ENCODE measurements at regions not wholly inside any gene's neighbourhood (a gene's known extent, or its start where the extent isn't known, plus 50 kb on each side); places are given as distances from the start of the nearest gene placed in this dataset.
"Not testable (repeated sequence)": the region's sequence is repeated elsewhere in the genome, so short reads cannot be mapped to it uniquely, and the experiment has no call there.

DNA sequence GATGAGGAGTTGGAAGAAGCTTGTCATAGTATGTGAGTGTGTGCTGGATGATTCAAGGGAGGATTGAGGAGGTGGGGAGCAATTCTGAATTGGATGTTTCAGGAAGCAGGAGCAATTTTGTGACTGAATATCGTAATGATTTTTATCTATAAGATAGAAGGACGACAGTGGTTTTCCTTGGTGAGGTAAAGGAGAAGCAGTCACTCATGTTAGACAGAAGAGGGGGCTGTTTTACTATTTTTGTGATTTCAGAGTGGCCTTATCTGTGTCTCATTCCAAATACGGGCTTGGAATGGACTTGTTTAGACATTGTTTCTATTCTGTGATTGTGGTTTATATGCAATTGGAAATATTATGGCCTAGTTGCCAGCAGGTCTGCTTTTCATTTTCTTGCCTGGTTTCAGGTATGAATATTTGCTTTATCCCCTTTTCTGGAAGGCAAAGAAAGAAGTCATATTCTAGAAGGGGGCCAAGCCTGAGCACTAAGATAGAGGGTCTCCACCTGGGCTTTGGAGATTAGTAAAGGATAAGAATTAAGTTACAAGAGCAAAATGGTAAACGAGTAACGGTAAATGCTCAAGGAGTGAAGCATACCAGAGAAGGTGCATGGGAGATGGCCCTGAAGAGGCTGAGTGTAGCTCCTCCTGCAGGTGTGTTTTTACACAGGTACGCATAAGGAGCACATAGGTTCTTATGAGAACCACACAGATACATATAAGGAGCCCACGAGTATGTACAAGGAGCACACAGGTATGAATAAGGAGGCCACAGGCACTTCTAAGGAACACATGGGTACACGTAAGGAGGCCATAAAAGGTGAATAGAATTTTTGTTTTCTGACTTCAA is 124.6 kb upstream of the KCNAB1 start:
- Histone ChIP-seq H3K9me3 (no peaks in the 10 kb centered on the region), H3K27me3 (no peaks in the 10 kb centered on the region), H3K27ac (no peak overlapping the region), H3K4me3 (no peak overlapping the region), H3K4me1 (no peaks in the 10 kb centered on the region), H3K36me3 (no peaks in the 10 kb centered on the region)
- intact Hi-C loops (cut with DNase I; ENCODE audit: low total_unique reads), result no loop called here
- TF ChIP-seq, protein P1, sequence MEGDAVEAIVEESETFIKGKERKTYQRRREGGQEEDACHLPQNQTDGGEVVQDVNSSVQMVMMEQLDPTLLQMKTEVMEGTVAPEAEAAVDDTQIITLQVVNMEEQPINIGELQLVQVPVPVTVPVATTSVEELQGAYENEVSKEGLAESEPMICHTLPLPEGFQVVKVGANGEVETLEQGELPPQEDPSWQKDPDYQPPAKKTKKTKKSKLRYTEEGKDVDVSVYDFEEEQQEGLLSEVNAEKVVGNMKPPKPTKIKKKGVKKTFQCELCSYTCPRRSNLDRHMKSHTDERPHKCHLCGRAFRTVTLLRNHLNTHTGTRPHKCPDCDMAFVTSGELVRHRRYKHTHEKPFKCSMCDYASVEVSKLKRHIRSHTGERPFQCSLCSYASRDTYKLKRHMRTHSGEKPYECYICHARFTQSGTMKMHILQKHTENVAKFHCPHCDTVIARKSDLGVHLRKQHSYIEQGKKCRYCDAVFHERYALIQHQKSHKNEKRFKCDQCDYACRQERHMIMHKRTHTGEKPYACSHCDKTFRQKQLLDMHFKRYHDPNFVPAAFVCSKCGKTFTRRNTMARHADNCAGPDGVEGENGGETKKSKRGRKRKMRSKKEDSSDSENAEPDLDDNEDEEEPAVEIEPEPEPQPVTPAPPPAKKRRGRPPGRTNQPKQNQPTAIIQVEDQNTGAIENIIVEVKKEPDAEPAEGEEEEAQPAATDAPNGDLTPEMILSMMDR (IDR thresholded peaks at IDR 0.05), result peak; percentile 21 to 42 (median 37)
- TF ChIP-seq POLR2A (IDR thresholded peaks at IDR 0.05), result no peak
- DNase-seq, result no peak

DNA sequence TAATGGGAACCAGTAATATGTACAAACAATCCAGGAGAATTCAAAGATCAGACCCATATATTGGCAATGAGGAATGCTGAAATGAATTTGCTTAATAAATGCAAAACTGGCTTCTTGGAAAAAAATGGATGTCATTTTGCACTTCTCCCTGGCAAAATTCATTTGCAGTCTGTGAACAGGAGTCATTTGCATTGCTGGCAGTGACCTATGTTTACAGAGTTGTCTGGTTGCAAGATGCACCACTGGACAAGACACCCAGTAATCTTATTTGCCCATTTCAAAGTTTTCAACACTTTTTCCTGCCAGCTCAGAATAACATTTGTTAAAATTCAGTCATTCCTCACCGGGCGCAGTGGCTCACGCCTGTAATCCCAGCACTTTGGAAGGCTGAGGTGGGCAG is 123.5 kb upstream of the KCNAB1 start:
- no peaks in the 10 kb centered on the region for H3K9me3 ChIP-seq
- H3K27me3 ChIP-seq, result no peaks in the 10 kb centered on the region
- intact Hi-C loops (cut with DNase I; ENCODE audit: low total_unique reads), result no loop called here
- no peak overlapping the region for H3K4me3 ChIP-seq
- no peak overlapping the region for H3K27ac ChIP-seq
- no peaks in the 10 kb centered on the region for H3K4me1 ChIP-seq
- H3K36me3 ChIP-seq, result no peaks in the 10 kb centered on the region
- TF ChIP-seq, protein P1 (IDR thresholded peaks at IDR 0.05), result no peak
- TF ChIP-seq POLR2A (IDR thresholded peaks at IDR 0.05), result no peak
- DNase-seq, result no peak

DNA sequence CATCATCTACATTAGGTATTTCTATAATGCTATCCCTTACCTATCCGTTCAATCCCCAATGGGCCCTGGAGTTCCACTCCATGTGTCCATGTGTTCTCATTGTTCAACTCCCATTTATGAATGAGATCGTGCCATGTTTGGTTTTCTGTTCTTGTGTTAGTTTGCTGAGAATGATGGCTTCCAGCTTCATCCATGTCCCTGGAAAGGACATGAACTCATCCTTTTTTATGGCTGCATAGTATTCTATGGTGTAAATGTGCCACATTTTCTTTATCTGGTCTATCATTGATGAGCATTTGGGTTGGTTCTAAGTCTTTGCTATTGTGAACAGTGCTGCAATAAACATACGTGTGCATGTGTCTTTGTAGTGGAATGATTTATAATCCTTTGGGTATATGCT is 122.2 kb upstream of the KCNAB1 start:
- H3K27me3 ChIP-seq; H3K27ac ChIP-seq; DNase-seq; H3K36me3 ChIP-seq; H3K9me3 ChIP-seq; intact Hi-C loops (cut with DNase I; ENCODE audit: low total_unique reads); H3K4me3 ChIP-seq; H3K4me1 ChIP-seq: not testable (repeated sequence)

DNA sequence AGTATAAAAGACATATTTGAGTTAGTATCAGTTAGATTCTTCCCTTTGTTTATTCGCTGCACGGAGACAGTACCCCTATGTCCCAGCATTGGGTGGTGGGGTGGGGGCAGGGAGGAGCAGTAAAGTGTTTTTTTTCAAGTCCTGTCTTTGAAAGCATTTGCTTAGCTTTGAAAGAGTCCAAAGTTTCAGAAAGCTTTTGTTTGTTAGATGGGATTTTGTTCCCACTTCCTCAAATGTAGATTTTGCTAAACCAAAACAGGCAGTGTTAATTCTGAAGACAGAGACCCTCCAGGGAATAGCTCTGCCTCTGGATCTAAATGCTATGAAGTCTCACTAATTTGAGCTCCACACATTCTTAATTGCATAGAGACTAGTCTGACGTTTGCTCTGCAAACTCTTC is 114.6 kb upstream of the KCNAB1 start:
- no peaks in the 10 kb centered on the region for H3K9me3 ChIP-seq
- no peak overlapping the region for H3K4me3 ChIP-seq
- H3K4me1 ChIP-seq, result no peaks in the 10 kb centered on the region
- TF ChIP-seq POLR2A (IDR thresholded peaks at IDR 0.05), result no peak
- TF ChIP-seq, protein P1 (IDR thresholded peaks at IDR 0.05), result no peak
- H3K36me3 ChIP-seq, result no peaks in the 10 kb centered on the region
- H3K27me3 ChIP-seq, result no peaks in the 10 kb centered on the region
- H3K27ac ChIP-seq, result no peak overlapping the region
- no peak for DNase-seq
- intact Hi-C loops (cut with DNase I; ENCODE audit: low total_unique reads), result no loop called here

DNA sequence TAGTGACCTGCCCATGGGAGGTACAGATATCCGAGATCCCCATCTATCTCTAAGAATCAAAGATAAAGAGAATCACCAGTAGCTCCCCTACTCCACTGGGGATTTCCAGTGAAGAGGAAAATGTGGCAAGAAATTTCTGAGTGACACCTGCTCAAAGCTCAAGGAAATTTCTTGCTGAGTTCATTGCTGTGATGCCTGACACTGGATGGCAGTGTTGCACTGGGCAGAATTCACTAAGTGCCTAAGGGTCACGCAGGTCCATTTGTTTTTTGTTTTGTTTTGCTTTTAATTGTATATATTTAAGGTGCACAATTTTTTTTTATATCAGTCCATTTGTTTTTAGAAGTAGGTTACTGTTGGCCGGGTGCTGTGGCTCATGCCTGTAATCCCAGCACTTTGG is 109.5 kb upstream of the KCNAB1 start:
- no peaks in the 10 kb centered on the region for H3K27me3 ChIP-seq
- no peak for TF ChIP-seq POLR2A (IDR thresholded peaks at IDR 0.05)
- TF ChIP-seq, protein P1 (IDR thresholded peaks at IDR 0.05), result no peak
- H3K4me3 ChIP-seq, result no peak overlapping the region
- H3K4me1 ChIP-seq, result no peaks in the 10 kb centered on the region
- no peaks in the 10 kb centered on the region for H3K9me3 ChIP-seq
- no peak overlapping the region for H3K27ac ChIP-seq
- intact Hi-C loops (cut with DNase I; ENCODE audit: low total_unique reads), result no loop called here
- DNase-seq, result no peak
- H3K36me3 ChIP-seq, result no peaks in the 10 kb centered on the region
